Nephron progenitor cell (in vitro differentiated cells): ENCODE measurements at regions not wholly inside any gene's neighbourhood (a gene's known extent, or its start where the extent isn't known, plus 50 kb on each side); places are given as distances from the start of the nearest gene placed in this dataset.

Source experiments
- DNase-seq: peaks from one replicate; pipeline ENCODE4 v3.0.0; 2021
- H3K27ac Mint-ChIP-seq: 2 replicates; pipeline ENCODE4 v1.8.0; 2021; ENCODE audit warnings: mild to moderate bottlenecking, moderate library complexity, mixed read lengths
- H3K27me3 Mint-ChIP-seq: 2 replicates; pipeline ENCODE4 v1.8.0; 2021; ENCODE audit warnings: mild to moderate bottlenecking, low read depth, mixed read lengths; ENCODE audit not compliant: poor library complexity
- H3K36me3 Mint-ChIP-seq: 2 replicates; pipeline ENCODE4 v1.8.0; 2021; ENCODE audit warnings: low read depth, mixed read lengths
- H3K4me1 Mint-ChIP-seq: 2 replicates; pipeline ENCODE4 v1.8.0; 2021; ENCODE audit warnings: mixed read lengths
- H3K4me3 Mint-ChIP-seq: 2 replicates; pipeline ENCODE4 v1.8.0; 2021; ENCODE audit warnings: mild to moderate bottlenecking, moderate library complexity, mixed read lengths
- H3K9me3 Mint-ChIP-seq: 2 replicates; pipeline ENCODE4 v1.8.0; 2021; ENCODE audit warnings: mild to moderate bottlenecking, moderate library complexity, mixed read lengths
- TF ChIP-seq, protein P1 (sequence below): fragments of 200-600 bp; sonication (generic); IDR thresholded peaks from 2 replicates; pipeline ENCODE4 v1.5.0; 2021; ENCODE audit warnings: antibody characterized with exemption

GRCh38 chr18:46369323-46369722 is 265.1 kb downstream of the HAUS1 start:
- peaks cover 35% of the 10 kb centered on the region for H3K36me3 Mint-ChIP-seq
- H3K27ac Mint-ChIP-seq: peak overlapping the region; percentile 86
- H3K9me3 Mint-ChIP-seq: no peaks in the 10 kb centered on the region
- peaks cover 20% of the 10 kb centered on the region for H3K4me1 Mint-ChIP-seq
- no peak for DNase-seq
- TF ChIP-seq, protein P1, sequence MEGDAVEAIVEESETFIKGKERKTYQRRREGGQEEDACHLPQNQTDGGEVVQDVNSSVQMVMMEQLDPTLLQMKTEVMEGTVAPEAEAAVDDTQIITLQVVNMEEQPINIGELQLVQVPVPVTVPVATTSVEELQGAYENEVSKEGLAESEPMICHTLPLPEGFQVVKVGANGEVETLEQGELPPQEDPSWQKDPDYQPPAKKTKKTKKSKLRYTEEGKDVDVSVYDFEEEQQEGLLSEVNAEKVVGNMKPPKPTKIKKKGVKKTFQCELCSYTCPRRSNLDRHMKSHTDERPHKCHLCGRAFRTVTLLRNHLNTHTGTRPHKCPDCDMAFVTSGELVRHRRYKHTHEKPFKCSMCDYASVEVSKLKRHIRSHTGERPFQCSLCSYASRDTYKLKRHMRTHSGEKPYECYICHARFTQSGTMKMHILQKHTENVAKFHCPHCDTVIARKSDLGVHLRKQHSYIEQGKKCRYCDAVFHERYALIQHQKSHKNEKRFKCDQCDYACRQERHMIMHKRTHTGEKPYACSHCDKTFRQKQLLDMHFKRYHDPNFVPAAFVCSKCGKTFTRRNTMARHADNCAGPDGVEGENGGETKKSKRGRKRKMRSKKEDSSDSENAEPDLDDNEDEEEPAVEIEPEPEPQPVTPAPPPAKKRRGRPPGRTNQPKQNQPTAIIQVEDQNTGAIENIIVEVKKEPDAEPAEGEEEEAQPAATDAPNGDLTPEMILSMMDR: no peak
- no peak overlapping the region for H3K4me3 Mint-ChIP-seq
- no peaks in the 10 kb centered on the region for H3K27me3 Mint-ChIP-seq

DNA sequence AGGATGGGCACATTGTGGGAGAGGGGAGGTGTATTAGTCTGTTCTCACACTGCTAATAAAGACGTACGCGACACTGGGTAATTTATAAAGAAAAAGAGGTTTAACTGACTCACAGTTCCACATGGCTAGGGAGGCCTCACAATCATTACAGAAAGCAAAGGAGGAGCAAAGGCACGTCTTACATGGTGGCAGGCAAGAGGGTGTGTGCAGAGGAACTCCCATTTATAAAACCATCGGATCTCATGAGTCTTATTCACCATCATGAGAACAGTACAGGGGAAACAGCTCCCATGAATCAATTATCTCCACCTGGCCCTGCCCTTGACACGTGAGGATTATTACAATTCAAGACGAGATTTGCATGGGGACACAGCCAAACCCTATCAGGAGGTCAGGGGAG is 266.7 kb downstream of the HAUS1 start:
- no peak overlapping the region for H3K27ac Mint-ChIP-seq
- no peak overlapping the region for H3K4me3 Mint-ChIP-seq
- H3K9me3 Mint-ChIP-seq: no peaks in the 10 kb centered on the region
- TF ChIP-seq, protein P1: no peak
- no peaks in the 10 kb centered on the region for H3K27me3 Mint-ChIP-seq
- H3K4me1 Mint-ChIP-seq: peaks cover 22% of the 10 kb centered on the region
- H3K36me3 Mint-ChIP-seq: peaks cover 25% of the 10 kb centered on the region
- no peak for DNase-seq

GRCh38 chr18:46372670-46373069 is 268.5 kb downstream of the HAUS1 start:
- Mint-ChIP-seq H3K9me3 (no peaks in the 10 kb centered on the region), H3K27ac (no peak overlapping the region), H3K36me3 (peaks cover 19% of the 10 kb centered on the region), H3K27me3 (peaks cover 2% of the 10 kb centered on the region), H3K4me1 (peaks cover 28% of the 10 kb centered on the region), H3K4me3 (no peak overlapping the region)
- TF ChIP-seq, protein P1: no peak
- DNase-seq: no peak

DNA sequence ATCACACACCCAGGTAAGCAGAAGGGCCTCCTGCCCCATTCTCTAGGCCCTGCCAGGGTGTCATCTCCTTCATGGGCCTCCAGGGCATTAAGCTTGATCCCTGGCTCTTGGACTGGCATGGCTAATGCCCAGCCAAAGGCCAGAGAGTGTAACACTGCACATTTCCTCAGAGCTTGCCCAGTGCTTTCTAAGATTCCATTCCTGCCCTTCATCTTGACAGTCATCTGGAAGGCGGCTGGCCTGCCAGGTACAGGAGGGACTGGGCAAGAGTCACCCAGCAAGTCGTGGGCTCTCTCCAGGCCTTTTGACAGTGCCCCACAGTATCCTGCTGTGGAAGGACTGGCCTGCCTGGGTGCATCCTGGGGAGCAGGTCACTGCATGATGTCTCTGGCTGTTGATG is 268.9 kb downstream of the HAUS1 start:
- Mint-ChIP-seq H3K9me3 (no peaks in the 10 kb centered on the region), H3K27me3 (peaks cover 4% of the 10 kb centered on the region), H3K27ac (no peak overlapping the region), H3K36me3 (peaks cover 19% of the 10 kb centered on the region), H3K4me3 (no peak overlapping the region), H3K4me1 (peaks cover 29% of the 10 kb centered on the region)
- TF ChIP-seq, protein P1: no peak
- no peak for DNase-seq

DNA sequence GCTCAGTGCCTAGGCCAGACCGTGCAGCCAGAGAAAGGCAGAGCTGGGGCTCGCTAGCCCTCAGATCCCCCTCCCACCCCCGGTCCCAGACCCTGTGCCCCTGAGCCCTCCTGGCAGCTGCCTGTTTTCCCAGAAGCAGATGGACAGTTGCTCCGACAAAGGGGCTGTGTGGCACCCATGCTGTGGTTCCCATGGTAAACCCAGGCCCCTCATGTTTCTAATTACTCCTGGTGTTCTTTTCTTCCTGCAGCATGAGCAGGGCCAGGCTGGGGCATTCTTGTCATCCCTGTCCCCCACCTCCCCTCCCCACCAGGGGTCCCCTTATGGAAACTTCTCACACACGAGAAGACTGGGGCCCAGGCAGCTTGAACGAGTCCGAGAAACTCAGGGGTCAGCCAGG is 269.6 kb downstream of the HAUS1 start:
- Mint-ChIP-seq H3K9me3 (no peaks in the 10 kb centered on the region), H3K27me3 (peaks cover 4% of the 10 kb centered on the region), H3K4me3 (no peak overlapping the region), H3K36me3 (peaks cover 19% of the 10 kb centered on the region), H3K27ac (no peak overlapping the region), H3K4me1 (peaks cover 29% of the 10 kb centered on the region)
- TF ChIP-seq, protein P1: no peak
- no peak for DNase-seq

DNA sequence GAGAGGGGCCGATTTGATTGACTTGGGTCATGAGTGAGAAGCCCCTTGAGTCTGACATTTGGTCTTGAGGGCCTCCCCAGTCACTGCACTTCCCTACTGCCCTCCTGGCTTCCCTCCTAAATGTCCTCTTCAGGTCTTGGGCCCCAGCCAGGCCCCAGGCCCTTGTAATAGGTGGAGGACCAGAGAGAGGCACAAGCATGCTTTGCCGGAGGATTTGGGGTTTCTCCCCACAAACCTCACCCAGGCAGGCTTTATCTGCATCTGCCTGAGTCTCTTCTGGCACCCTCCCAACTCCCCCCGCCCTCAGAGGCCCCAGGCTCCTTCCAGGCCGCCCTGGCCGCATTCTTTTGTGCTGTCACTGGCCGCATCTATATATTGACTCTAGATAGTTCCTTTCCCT is 270.7 kb downstream of the HAUS1 start:
- TF ChIP-seq, protein P1: no peak
- no peak for DNase-seq
- no peak overlapping the region for H3K27ac Mint-ChIP-seq

More for the DNA sequence above, 270.7 kb downstream of the HAUS1 start:
- Mint-ChIP-seq H3K4me1 (peaks cover 28% of the 10 kb centered on the region), H3K27me3 (peaks cover 6% of the 10 kb centered on the region), H3K36me3 (peaks cover 26% of the 10 kb centered on the region), H3K4me3 (no peak overlapping the region), H3K9me3 (no peaks in the 10 kb centered on the region)
